NOMO-1 treated with DMSO at 0.1 percent for 48 hours (cell line): ENCODE measurements at regions not wholly inside any gene's neighbourhood (a gene's known extent, or its start where the extent isn't known, plus 50 kb on each side); places are given as distances from the start of the nearest gene placed in this dataset.

Source experiments
- DNase-seq: peaks from one replicate; lab custom pipeline; 2025; ENCODE audit not compliant: unreplicated experiment; lab: John Stamatoyannopoulos, UW

GRCh38 chr12:118840878-118841277 lies 140.5 kb upstream of the SRRM4 start:
- DNase-seq = no peak

- DNase-seq = no peak
Measured at GRCh38 chr12:118841588-118841987, 139.8 kb upstream of the SRRM4 start.

GRCh38 chr12:118842866-118843265 lies 138.5 kb upstream of the SRRM4 start:
- no peak for DNase-seq

GRCh38 chr12:118846416-118846815 lies 134.9 kb upstream of the SRRM4 start:
- no peak for DNase-seq

- DNase-seq = no peak
Measured at GRCh38 chr12:118850244-118850825, 131.0 kb upstream of the SRRM4 start.

- DNase-seq = no peak
Measured at GRCh38 chr12:118851891-118852290, 129.4 kb upstream of the SRRM4 start.

GRCh38 chr12:118853634-118854033 lies 127.7 kb upstream of the SRRM4 start:
- no peak for DNase-seq

GRCh38 chr12:118855858-118856257 lies 125.5 kb upstream of the SRRM4 start:
- DNase-seq = no peak

GRCh38 chr12:118866346-118866745 lies 115.0 kb upstream of the SRRM4 start:
- no peak for DNase-seq

- no peak for DNase-seq
Measured at GRCh38 chr12:118870551-118870950, 110.8 kb upstream of the SRRM4 start.

- DNase-seq = no peak
Measured at GRCh38 chr12:118874698-118875548, 106.4 kb upstream of the SRRM4 start.

- DNase-seq = no peak
Measured at GRCh38 chr12:118880720-118881493, 100.4 kb upstream of the SRRM4 start.

GRCh38 chr12:118884226-118884625 lies 97.1 kb upstream of the SRRM4 start:
- no peak for DNase-seq

- no peak for DNase-seq
Measured at GRCh38 chr12:118900993-118901392, 80.3 kb upstream of the SRRM4 start.

GRCh38 chr12:118908811-118909210 lies 72.5 kb upstream of the SRRM4 start:
- no peak for DNase-seq

- DNase-seq = no peak
Measured at GRCh38 chr12:118912697-118913270, 68.6 kb upstream of the SRRM4 start.

GRCh38 chr12:118921761-118922160 lies 59.6 kb upstream of the SRRM4 start:
- DNase-seq = no peak

GRCh38 chr12:118922405-118922804 lies 58.9 kb upstream of the SRRM4 start:
- DNase-seq = no peak

- DNase-seq = peak; percentile 6
Measured at GRCh38 chr12:118925407-118925806, 55.9 kb upstream of the SRRM4 start.

GRCh38 chr12:118925826-118926225 lies 55.5 kb upstream of the SRRM4 start:
- DNase-seq = no peak
